Endometrial microvascular endothelial cells (primary cell): ENCODE measurements at regions not wholly inside any gene's neighbourhood (a gene's known extent, or its start where the extent isn't known, plus 50 kb on each side); places are given as distances from the start of the nearest gene placed in this dataset.
"Not testable (repeated sequence)": the region's sequence is repeated elsewhere in the genome, so short reads cannot be mapped to it uniquely, and the experiment has no call there.

Experiments used
- in situ Hi-C: cut with HindIII; loops from 2 replicates; pipeline ENCODE4 v1.10.0; 2017; ENCODE audit warnings: low sequenced_read_pairs, low pct_unique_long_range_greater_than_20kb; ENCODE audit errors: inconsistent ontology term

GRCh38 chr9:124084087-124084486, 72.5 kb downstream of the LHX2 start:
- in situ Hi-C loops: no loop called here

DNA sequence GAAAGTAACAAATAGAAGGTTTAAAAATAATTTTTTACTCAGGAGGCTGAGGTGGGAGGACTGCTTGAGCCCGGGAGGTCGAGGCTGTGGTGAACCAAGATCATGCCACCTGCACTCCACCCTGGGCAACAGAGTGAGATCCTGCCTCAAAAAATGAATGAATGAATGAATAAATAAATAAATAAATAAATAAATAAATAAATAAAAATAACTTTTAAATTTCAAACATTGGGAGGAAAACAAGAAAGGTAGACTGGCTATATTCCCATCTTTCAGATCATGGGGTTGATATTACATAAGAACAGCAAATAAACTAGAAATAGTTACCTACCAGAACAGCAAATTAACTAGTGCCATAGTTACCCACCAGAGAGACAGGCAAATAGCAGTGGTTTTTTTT, 75.7 kb downstream of the LHX2 start:
- in situ Hi-C loops: no loop called here

- in situ Hi-C loops: no loop called here
Observed at GRCh38 chr9:124088476-124088837, 76.9 kb downstream of the LHX2 start.

DNA sequence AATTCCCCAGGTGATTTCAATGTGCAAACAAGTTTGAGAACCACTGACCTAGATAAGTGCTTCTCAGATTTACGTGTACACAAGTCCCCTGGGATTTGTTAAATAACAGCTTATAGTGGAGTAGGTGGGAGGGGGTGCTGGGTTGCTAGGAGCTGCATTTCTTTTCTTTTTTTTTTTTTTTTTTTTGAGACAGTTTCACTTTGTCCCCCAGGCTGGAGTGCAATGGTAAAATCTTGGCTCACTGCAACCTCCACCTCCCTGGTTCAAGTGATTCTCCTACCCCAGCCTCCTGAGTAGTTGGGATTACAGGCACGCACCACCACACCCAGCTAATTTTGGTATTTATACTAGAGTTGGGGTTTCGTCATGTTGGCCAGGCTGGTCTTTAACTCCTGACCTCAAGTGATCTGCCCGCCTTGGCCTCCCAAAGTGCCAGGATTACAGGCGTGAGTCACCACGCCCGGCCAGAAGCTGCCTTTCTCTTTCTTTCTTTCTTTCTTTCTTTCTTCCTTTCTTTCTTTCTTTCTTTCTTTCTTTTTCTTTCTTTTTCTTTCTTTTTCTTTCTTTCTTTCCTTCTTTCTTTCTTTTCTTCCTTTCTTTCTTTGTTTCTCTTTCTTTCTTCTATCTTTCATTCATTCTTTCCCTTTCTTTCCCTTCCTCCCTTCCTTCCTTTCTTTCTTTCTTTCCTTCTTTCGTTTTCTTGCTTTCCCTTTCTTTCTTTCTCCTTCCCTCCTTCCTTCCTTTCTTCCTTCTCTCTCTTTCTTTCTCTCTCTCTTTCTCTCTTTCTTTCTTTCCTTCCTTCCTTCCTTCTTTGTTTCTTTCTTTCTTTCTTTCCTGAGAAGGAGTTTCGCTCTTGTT, 78.3 kb downstream of the LHX2 start:
- in situ Hi-C loops: not testable (repeated sequence)

- in situ Hi-C loops: no loop called here
Observed at GRCh38 chr9:124098141-124098905, 86.8 kb downstream of the LHX2 start.

DNA sequence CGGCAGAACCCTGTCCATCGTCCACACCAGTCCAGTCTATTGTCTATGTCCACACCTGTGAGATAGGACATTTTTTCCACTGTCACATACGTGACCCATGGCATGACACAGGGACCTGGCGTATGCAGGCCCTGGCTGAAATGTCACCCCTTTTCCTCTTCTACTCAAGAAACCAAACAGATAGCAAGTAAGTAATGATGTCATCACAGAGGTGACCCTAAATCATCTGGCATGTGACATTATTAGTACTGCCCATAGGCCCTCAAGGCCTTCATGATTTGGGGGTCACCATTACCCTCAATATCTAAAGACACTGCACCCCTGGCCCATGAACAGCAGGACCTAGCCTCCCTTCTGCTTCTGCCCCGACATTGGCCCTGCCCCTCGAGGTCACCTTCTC, 88.3 kb downstream of the LHX2 start:
- in situ Hi-C loops: loop anchor here (25.0 kb wide), 1 partner anchor 212 kb away; no protein-coding TSS in a partner anchor

- in situ Hi-C loops: loop anchor here (25.0 kb wide), 1 partner anchor 211 kb away; no protein-coding TSS in a partner anchor
Observed at GRCh38 chr9:124101215-124101968, 89.8 kb downstream of the LHX2 start.

DNA sequence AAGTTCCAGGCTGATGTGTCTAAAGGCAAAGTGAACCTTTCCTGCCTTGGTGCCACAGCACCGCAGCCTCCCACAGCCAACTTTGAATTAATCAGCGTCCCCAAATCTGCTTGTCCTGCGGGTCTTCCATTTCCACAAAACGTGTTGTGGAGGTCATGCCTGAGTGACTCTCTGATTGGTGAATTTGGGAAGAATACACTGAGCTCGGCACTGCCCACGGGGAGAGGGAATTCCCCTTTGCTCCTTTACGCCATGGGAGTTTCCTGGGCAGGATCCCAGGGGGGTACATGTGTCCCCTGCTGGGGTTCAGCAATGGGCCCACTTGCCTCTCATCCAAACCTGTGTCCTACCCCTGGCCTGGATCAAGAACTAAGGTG, 90.4 kb downstream of the LHX2 start:
- in situ Hi-C loops: loop anchor here (25.0 kb wide), 1 partner anchor 210 kb away; no protein-coding TSS in a partner anchor

GRCh38 chr9:124102363-124102762, 90.8 kb downstream of the LHX2 start:
- in situ Hi-C loops: loop anchor here (25.0 kb wide), 1 partner anchor 210 kb away; no protein-coding TSS in a partner anchor

DNA sequence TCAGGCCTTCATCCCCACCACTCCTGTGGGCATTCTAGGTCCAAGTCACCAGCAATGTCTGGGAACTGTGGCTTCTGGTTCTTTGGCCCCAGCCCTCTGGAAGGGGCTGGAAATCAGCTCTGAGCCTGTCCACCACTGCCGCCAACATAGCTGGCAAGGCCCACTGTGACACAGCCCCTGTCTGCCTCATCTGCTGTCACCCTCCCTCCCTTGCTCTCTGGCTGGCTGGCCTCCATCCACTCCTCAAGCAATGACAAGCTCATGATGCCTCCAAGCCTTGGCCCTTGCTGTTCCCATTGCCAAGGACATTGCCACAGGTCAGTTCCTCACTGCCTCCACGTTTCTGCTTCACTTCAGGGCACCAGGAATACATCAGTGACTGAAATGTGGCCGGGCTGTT, 93.7 kb downstream of the LHX2 start:
- in situ Hi-C loops: loop anchor here (25.0 kb wide), 1 partner anchor 207 kb away; no protein-coding TSS in a partner anchor

DNA sequence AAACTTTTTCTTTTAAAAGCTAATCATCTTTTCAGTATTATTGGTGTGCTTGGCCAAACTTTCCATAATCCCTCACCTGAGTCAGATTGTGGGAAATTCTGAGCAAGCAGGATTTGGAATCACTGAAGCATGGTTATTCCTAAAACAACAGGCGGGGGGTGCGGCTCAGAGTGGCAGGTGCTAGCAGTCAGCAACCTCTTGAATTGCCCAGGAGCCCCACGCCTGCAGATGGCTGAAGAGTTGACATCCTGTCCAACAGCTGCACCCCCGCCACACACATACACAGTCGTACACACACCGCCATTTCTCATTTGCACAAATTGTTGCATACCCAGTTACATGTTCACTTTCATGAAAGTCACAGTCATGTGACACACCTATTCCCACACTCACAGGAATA, 96.6 kb downstream of the LHX2 start:
- in situ Hi-C loops: loop anchor here (25.0 kb wide), 1 partner anchor 204 kb away; no protein-coding TSS in a partner anchor

DNA sequence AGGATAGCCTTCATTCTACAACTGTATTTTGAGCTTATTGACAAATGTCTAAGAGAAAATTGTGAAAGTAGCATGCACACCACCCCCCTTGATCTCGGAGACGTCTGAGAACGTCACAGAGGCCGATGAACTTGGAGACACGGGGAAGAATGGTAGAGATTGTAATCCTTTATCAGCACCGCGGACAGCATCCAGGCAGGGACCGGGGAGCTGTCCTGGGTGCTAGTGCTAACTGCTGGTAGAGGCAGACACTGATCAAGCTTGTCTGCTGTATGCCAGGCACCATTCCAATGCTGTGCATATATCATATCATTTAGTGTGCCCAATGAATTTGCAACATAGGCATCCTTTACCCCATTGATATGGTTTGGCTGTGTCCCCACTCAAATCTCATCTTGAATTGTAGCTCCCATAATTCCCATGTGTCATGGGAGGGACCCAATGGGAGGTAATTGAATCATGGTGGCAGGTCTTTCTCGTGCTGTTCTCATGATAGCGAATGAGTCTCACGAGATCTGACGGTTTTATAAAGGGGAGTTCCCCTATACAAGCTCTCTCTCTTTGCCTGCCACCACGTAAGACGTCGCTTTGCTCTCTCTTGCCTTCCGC, 98.8 kb downstream of the LHX2 start:
- in situ Hi-C loops: loop anchor here (25.0 kb wide), 1 partner anchor 202 kb away; no protein-coding TSS in a partner anchor

- in situ Hi-C loops: loop anchor here (25.0 kb wide), 1 partner anchor 195 kb away; no protein-coding TSS in a partner anchor
Observed at GRCh38 chr9:124116683-124117363, 105.3 kb downstream of the LHX2 start.

- in situ Hi-C loops: loop anchor here (25.0 kb wide), 1 partner anchor 193 kb away; no protein-coding TSS in a partner anchor
Observed at GRCh38 chr9:124118894-124119293, 107.3 kb downstream of the LHX2 start.

DNA sequence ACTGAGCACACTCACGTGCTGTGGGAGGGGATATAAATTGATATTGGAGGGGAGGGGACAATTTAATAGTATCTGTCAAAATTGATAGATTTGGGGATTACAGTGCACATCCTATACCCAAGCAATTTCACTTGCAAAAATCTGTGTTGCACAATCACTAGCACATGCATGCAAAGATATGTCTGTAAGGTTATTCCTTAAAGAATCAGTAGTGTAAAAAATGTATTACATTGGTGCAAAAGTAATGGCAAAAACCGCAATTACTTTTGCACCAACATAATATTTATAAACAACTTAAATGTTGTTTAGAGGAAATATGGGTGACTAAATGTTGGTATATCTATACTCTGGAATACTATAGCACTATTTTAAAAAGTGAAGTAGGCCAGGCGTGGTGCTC, 108.7 kb downstream of the LHX2 start:
- in situ Hi-C loops: loop anchor here (25.0 kb wide), 1 partner anchor 192 kb away; no protein-coding TSS in a partner anchor

GRCh38 chr9:124121725-124122124, 110.2 kb downstream of the LHX2 start:
- in situ Hi-C loops: loop anchor here (25.0 kb wide), 1 partner anchor 191 kb away; no protein-coding TSS in a partner anchor

GRCh38 chr9:124122321-124122720, 110.8 kb downstream of the LHX2 start:
- in situ Hi-C loops: loop anchor here (25.0 kb wide), 1 partner anchor 190 kb away; no protein-coding TSS in a partner anchor
